Suprapubic skin (tissue), 4 donors: ENCODE measurements at regions not wholly inside any gene's neighbourhood (a gene's known extent, or its start where the extent isn't known, plus 50 kb on each side); places are given as distances from the start of the nearest gene placed in this dataset.

ENCODE experiments used
- DNase-seq, 2 donors: peaks; one replicate each; pipeline ENCODE4 v3.0.0-alpha.2; 2019; ENCODE audit warnings: low spot score in 2 of 2
- H3K27ac ChIP-seq: fragments of 200-600 bp; sonication (generic); one replicate; pipeline ENCODE4 v1.5.1; 2019
- H3K27me3 ChIP-seq: fragments of 200-600 bp; sonication (generic); one replicate; pipeline ENCODE4 v1.5.1; 2019
- H3K36me3 ChIP-seq: fragments of 200-600 bp; sonication (generic); one replicate; pipeline ENCODE4 v1.5.1; 2019
- H3K4me1 ChIP-seq: fragments of 200-600 bp; sonication (generic); one replicate; pipeline ENCODE4 v1.5.1; 2019
- H3K4me3 ChIP-seq: fragments of 200-600 bp; sonication (generic); one replicate; pipeline ENCODE4 v1.5.1; 2019; ENCODE audit warnings: mild to moderate bottlenecking
- H3K9me3 ChIP-seq: fragments of 200-600 bp; sonication (generic); one replicate; pipeline ENCODE4 v1.5.1; 2019
- EP300 ChIP-seq: sonication (generic); formaldehyde crosslinking; IDR thresholded peaks from one replicate; pipeline ENCODE4 v1.6.1; 2017; ENCODE audit warnings: antibody characterized with exemption
- POLR2A ChIP-seq, 2 donors: fragments of 450-650 bp; IDR thresholded peaks; one replicate each; pipeline ENCODE4 v1.6.1; 2017; ENCODE audit warnings: antibody characterized with exemption in 2 of 2, mild to moderate bottlenecking in 2 of 2, moderate library complexity in 2 of 2
- POLR2AphosphoS5 ChIP-seq, 3 donors: sonication (generic); formaldehyde crosslinking; IDR thresholded peaks; one replicate each; pipeline ENCODE4 v1.6.1; 2017; ENCODE audit warnings: antibody characterized with exemption in 3 of 3
- WGBS: methylation state at CpG from one replicate; pipeline ENCODE4 v1.1.5; 2018; 5-methylcytosine and 5-hydroxymethylcytosine counted together
- TF ChIP-seq, protein P1 (sequence below), 2 donors: fragments of 200-600 bp in 1 of 2; fragments of 450-650 bp in 1 of 2; sonication (generic) in 1 of 2; IDR thresholded peaks; one replicate each; pipeline ENCODE4 v1.5.1; 2016 to 2019; ENCODE audit warnings: antibody characterized with exemption in 2 of 2, mild to moderate bottlenecking in 1 of 2, moderate library complexity in 1 of 2

- Histone ChIP-seq H3K4me1 (no peaks in the 10 kb centered on the region), H3K36me3 (no peaks in the 10 kb centered on the region), H3K27ac (no peak overlapping the region), H3K27me3 (no peaks in the 10 kb centered on the region), H3K9me3 (no peaks in the 10 kb centered on the region), H3K4me3 (no peak overlapping the region)
- DNase-seq: no peak
- TF ChIP-seq EP300 (no peak), POLR2AphosphoS5 (IDR thresholded peaks at IDR 0.05) (no peak)
- 77% methylated on average over 1 of the region's 1 CpG for WGBS
Observed at GRCh38 chr7:136594739-136595144, 273.7 kb upstream of the CHRM2 start.

DNA sequence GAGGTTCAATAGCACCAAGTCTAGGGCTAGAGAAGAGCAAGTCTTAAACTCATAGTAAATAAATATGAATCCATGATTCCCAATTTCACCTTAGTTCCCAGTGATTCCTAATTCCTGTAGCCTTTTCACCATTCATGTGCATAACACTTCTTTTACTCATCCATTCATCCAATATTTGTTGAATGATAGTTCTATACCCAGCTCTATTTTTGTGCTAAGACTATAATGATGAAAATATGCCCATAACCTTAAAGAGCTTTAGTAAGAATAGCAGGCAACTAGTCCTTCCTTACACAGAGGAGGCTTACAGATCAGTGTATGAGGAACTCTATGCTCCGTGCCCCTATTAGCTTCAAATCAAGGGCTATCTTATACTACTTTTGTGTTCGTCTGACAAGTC lies 280.2 kb upstream of the CHRM2 start:
- no peak for TF ChIP-seq POLR2A (IDR thresholded peaks at IDR 0.05)
- no peak for TF ChIP-seq EP300
- TF ChIP-seq, protein P1, sequence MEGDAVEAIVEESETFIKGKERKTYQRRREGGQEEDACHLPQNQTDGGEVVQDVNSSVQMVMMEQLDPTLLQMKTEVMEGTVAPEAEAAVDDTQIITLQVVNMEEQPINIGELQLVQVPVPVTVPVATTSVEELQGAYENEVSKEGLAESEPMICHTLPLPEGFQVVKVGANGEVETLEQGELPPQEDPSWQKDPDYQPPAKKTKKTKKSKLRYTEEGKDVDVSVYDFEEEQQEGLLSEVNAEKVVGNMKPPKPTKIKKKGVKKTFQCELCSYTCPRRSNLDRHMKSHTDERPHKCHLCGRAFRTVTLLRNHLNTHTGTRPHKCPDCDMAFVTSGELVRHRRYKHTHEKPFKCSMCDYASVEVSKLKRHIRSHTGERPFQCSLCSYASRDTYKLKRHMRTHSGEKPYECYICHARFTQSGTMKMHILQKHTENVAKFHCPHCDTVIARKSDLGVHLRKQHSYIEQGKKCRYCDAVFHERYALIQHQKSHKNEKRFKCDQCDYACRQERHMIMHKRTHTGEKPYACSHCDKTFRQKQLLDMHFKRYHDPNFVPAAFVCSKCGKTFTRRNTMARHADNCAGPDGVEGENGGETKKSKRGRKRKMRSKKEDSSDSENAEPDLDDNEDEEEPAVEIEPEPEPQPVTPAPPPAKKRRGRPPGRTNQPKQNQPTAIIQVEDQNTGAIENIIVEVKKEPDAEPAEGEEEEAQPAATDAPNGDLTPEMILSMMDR (IDR thresholded peaks at IDR 0.05): no peak
- Histone ChIP-seq H3K36me3 (no peaks in the 10 kb centered on the region), H3K27ac (no peak overlapping the region), H3K27me3 (no peaks in the 10 kb centered on the region), H3K4me3 (no peak overlapping the region), H3K9me3 (no peaks in the 10 kb centered on the region), H3K4me1 (no peaks in the 10 kb centered on the region)
- WGBS: 84% methylated on average over 2 of the region's 2 CpGs
- no peak for DNase-seq

DNA sequence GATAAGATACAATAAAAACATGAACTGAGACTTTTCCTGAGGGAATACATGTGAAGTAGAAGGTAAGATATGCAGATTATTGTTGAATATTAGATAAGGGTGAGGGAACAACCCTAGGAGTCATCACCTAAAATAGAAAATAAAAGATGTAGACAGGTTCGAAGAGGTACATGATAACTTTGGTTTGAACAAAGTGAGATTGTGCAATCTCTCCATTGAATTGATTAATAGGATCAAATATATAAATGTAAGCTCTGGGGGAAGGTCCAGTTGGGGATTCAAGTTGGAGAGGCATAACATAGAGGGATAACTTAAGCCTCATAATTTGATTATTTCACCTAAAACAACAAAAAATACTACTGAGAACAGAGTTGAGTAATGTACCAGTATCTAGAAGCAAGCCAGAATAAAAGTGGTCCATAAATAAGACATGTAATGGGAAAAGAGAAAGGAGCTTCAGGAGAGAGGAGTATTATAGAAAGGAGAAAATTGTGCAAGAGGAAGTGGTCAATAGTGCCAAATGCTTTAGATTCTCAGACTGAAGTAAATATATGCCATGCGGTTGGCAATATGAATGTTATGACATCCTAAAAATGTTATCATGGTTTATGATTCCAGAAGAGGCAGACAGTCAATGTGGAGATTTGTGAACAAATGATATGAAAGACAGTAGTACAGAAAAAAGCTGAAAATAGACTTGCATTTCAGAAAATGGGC lies 282.3 kb upstream of the CHRM2 start:
- H3K4me1 ChIP-seq: no peaks in the 10 kb centered on the region
- H3K27me3 ChIP-seq: no peaks in the 10 kb centered on the region
- no peak overlapping the region for H3K27ac ChIP-seq
- H3K36me3 ChIP-seq: no peaks in the 10 kb centered on the region
- TF ChIP-seq POLR2A (IDR thresholded peaks at IDR 0.05) (no peak), POLR2AphosphoS5 (IDR thresholded peaks at IDR 0.05) (no peak), EP300 (no peak)
- TF ChIP-seq, protein P1 (IDR thresholded peaks at IDR 0.05): no peak
- WGBS: 91% methylated on average over 2 of the region's 2 CpGs
- H3K9me3 ChIP-seq: no peaks in the 10 kb centered on the region
- H3K4me3 ChIP-seq: no peak overlapping the region
- DNase-seq: no peak

- H3K4me1 ChIP-seq: no peaks in the 10 kb centered on the region
- no peak overlapping the region for H3K27ac ChIP-seq
- no peaks in the 10 kb centered on the region for H3K36me3 ChIP-seq
- H3K27me3 ChIP-seq: no peaks in the 10 kb centered on the region
- 71% methylated on average over 1 of the region's 2 CpGs for WGBS
- no peaks in the 10 kb centered on the region for H3K9me3 ChIP-seq
- DNase-seq: no peak
- H3K4me3 ChIP-seq: no peak overlapping the region
- TF ChIP-seq POLR2AphosphoS5 (IDR thresholded peaks at IDR 0.05) (no peak), POLR2A (IDR thresholded peaks at IDR 0.05) (no peak), EP300 (no peak)
- TF ChIP-seq, protein P1 (IDR thresholded peaks at IDR 0.05): no peak
Observed at GRCh38 chr7:136566491-136566890, 302.0 kb upstream of the CHRM2 start.

- 50% methylated on average over 5 of the region's 5 CpGs for WGBS
- TF ChIP-seq EP300 (no peak), POLR2AphosphoS5 (IDR thresholded peaks at IDR 0.05) (no peak), POLR2A (IDR thresholded peaks at IDR 0.05) (no peak)
- TF ChIP-seq, protein P1 (IDR thresholded peaks at IDR 0.05): no peak
- H3K9me3 ChIP-seq: no peaks in the 10 kb centered on the region
- H3K4me1 ChIP-seq: no peaks in the 10 kb centered on the region
- H3K27me3 ChIP-seq: no peaks in the 10 kb centered on the region
- no peaks in the 10 kb centered on the region for H3K36me3 ChIP-seq
- no peak for DNase-seq
- no peak overlapping the region for H3K27ac ChIP-seq
- H3K4me3 ChIP-seq: no peak overlapping the region
Observed at GRCh38 chr7:136555933-136556332, 312.5 kb upstream of the CHRM2 start.

- no peak for DNase-seq
- WGBS: 57% methylated on average over 1 of the region's 1 CpG
Observed at GRCh38 chr7:136551618-136552017, 316.8 kb upstream of the CHRM2 start.

More at GRCh38 chr7:136551618-136552017, 316.8 kb upstream of the CHRM2 start:
- Histone ChIP-seq H3K36me3 (no peaks in the 10 kb centered on the region), H3K27me3 (no peaks in the 10 kb centered on the region), H3K4me1 (no peaks in the 10 kb centered on the region), H3K4me3 (no peak overlapping the region), H3K9me3 (no peaks in the 10 kb centered on the region), H3K27ac (no peak overlapping the region)
- TF ChIP-seq, protein P1 (IDR thresholded peaks at IDR 0.05): no peak
- no peak for TF ChIP-seq POLR2A (IDR thresholded peaks at IDR 0.05)
- TF ChIP-seq EP300: no peak
- no peak for TF ChIP-seq POLR2AphosphoS5 (IDR thresholded peaks at IDR 0.05)
